Epithelial cell of prostate (primary cell): ENCODE measurements at regions not wholly inside any gene's neighbourhood (a gene's known extent, or its start where the extent isn't known, plus 50 kb on each side); places are given as distances from the start of the nearest gene placed in this dataset.
"Not testable (repeated sequence)": the region's sequence is repeated elsewhere in the genome, so short reads cannot be mapped to it uniquely, and the experiment has no call there.

ENCODE experiments used
- DNase-seq: peaks from one replicate; pipeline ENCODE4 v3.0.0-alpha.2; 2011; ENCODE audit warnings: low read depth, low spot score
- H3K27ac ChIP-seq: fragments of 450-650 bp; 2 replicates; pipeline ENCODE4 v1.5.1; 2017; ENCODE audit warnings: mild to moderate bottlenecking

- DNase-seq, result no peak
- peak overlapping the region; percentile 18 for H3K27ac ChIP-seq
Measured at GRCh38 chr2:100733391-100734187, 86.3 kb upstream of the NPAS2 start.

GRCh38 chr2:100736121-100736915, 83.6 kb upstream of the NPAS2 start:
- DNase-seq, result no peak
- H3K27ac ChIP-seq, result no peak overlapping the region

GRCh38 chr2:100739735-100740432, 80.1 kb upstream of the NPAS2 start:
- DNase-seq, result no peak
- peak overlapping the region; percentile 66 for H3K27ac ChIP-seq

- DNase-seq, result no peak
- peak overlapping the region; percentile 84 for H3K27ac ChIP-seq
Measured at GRCh38 chr2:100741880-100742276, 78.1 kb upstream of the NPAS2 start.

DNA sequence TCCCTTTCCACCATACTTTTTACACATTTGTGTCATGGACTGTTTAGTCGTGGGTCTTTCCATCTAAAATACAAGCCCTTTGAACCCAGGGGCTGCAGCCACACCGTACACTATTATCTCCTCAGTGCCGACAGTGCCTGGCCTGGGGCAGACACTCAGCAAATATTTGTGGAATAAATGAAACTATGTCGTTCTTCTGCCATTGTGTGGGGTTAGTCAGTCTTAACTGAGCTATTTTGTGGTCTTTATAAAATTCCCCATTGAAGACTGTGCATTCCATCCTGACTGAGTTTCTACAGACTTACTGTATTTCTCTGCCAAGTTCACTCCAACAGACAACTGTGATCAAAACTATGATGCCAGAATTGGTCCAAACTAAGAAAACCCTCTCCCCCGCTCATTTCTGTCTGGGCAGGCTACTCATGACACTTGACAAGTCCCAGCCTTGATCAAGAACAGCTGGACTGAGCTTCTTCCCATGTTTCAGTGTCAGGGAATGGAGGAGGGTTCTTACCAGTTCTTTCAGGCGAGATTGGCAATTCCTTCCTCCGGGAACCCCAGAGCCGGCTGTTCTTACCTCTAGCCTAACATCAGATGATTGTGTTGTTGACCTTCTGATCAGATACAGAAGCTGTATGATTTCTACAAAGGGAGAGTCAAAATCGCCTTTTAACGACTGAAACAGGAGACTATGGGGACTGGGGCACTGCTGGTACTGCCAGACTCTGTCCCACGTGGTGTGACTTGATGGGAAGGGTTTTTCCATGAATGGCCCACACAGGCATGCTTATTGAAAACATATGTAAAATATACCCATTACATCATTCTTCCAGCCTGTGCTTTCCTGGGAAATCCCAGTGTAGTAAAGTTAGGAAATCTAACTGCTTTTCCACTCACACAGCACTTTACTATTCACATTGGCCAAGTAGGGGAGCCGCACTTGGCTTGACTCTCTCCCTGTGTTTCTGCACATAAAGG, 77.4 kb upstream of the NPAS2 start:
- peak overlapping the region; percentile 84 for H3K27ac ChIP-seq
- DNase-seq, result no peak

GRCh38 chr2:100743741-100744140, 76.2 kb upstream of the NPAS2 start:
- H3K27ac ChIP-seq, result no peak overlapping the region
- no peak for DNase-seq

DNA sequence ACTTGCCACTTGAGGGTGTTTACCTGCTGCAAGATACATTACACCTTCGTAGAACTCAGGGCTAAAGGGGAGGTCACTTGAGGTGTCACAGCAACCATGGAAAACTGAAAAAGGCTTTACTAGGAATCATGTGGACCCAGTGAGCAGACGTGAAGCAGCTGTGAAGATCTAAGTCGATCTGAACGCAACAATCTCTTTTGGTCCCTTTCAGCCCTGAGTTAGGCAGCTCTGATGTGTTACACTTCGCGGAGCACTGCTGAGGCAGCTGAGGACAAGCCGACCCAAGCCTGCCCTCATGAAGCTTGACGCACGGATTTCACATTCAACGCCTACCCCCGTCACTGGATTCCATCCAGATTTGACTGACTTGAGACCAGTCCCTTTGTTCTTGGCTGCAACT, 75.8 kb upstream of the NPAS2 start:
- DNase-seq, result no peak
- H3K27ac ChIP-seq, result no peak overlapping the region

GRCh38 chr2:100744589-100744988, 75.3 kb upstream of the NPAS2 start:
- H3K27ac ChIP-seq, result no peak overlapping the region
- no peak for DNase-seq

- H3K27ac ChIP-seq, result no peak overlapping the region
- no peak for DNase-seq
Measured at GRCh38 chr2:100745604-100746003, 74.3 kb upstream of the NPAS2 start.

DNA sequence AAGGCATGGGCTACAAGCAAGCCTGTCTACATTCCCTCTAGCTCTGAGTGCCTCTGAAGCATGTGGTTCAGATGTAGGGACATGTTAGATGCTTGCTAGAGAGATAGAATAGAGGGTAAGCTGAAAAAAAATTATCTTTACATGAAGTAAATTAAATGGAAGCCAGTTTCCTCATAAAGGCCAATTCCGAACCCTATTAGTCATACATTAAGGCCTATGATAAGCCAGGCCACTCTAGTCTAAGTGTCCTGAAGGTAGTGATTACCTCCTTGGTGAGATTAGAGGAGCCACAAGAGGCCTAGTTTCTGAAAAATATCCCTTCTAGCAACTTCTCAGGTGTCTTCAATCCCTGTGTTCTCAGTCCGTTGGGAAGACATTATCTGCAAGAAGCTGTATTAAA, 72.4 kb upstream of the NPAS2 start:
- DNase-seq, result no peak

DNA sequence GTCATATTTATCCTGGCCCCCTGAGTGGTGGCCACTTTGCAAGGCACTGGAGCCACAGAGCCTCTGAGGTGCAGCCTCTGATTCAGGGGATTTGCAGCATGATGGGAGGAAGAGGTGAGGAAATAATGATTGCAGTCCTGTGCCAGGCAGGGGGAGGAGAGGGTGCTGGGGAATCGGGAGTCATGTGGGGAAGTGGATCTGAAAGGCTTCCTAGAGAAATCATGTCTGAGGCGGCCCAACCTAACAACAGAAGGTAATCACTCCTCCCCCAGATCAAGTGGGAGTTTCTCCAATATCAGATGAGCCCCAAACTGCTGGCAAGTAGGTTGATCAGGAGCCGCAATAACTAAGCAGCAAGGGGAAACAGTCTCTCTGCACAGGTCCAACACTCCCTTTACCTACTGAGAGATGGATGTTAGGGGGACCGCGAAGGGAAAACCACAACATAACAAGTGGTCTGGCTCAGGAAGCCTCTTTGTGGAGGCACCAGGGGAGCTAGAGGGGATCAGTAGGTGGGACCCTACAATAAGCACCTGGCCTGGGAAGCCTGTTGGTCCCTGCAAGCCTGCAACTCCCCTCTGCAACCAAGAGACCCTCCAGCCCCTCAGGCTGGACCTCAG, 71.8 kb upstream of the NPAS2 start:
- H3K27ac ChIP-seq, result no peak overlapping the region
- no peak for DNase-seq

More for the DNA sequence above, 72.4 kb upstream of the NPAS2 start:
- H3K27ac ChIP-seq, result no peak overlapping the region

- DNase-seq, result no peak
- H3K27ac ChIP-seq, result no peak overlapping the region
Measured at GRCh38 chr2:100748673-100749072, 71.3 kb upstream of the NPAS2 start.

DNA sequence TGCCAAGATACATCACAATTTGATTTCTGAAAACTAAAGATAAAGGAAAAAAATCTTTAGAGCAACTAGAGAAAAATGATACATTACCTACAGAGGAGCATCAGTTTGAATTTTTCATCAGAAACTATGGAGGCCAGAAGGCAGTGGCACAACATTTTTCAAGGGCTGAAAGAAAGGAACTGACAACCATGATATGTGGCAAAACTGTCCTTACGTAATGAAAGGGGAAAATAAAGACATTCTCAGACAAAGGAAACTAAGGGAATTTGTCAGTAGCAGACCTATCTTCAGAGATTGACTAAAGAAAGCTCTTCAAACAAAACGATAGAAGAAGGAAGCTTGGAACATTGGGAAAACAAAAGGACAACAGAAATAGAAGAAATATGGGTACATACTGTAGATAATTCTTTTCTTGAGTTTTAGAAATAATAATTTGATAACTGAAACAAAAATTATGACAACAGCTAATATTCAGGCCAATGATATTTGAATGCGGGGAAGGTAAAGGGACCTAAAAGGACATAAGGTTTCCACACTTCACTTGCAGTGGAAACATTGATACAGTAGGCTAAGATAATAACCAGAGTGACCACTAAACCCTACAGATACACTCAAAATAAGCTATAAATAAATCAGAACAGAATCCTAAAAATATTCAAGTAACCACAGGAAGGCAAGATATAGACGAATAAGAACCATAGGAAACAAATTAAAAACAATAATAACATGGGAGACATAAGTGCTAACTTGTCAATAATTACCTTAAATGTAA, 70.0 kb upstream of the NPAS2 start:
- H3K27ac ChIP-seq, result no peak overlapping the region
- DNase-seq, result no peak

GRCh38 chr2:100751871-100752625, 67.9 kb upstream of the NPAS2 start:
- peak overlapping the region; percentile 91 for H3K27ac ChIP-seq
- DNase-seq, result not testable (repeated sequence)

DNA sequence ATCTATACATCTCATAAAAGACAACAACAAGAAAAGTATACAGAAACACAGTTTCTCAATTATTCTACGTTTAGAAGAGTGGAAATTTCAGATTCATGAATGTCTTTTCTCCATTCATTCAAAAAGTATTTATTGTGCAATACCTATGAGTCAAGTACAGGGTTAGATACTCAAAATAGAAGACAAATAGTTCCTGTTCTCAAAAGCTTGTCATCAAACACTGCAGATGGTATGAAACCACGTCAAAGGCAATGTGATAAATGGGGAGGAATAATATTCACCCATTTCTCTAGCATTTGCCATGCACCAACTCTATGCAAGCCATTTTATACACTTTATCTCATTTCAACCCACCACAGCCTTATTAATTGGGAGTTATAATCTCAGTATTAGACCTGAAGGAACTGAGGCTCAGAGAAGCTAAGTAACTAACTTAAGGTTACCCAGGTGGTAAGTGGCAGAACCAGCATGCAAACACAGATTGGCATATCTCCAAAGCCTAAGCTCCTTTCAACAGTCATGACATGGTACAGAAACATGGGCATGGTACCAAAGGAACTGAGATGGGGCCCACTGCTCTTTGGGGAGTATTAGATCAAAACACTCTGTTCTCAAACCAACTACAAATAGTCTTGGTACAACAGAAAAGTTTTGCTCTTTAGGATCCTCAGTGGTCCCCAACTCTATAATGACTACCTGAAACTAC, 67.2 kb upstream of the NPAS2 start:
- DNase-seq, result no peak
- peak overlapping the region; percentile 91 for H3K27ac ChIP-seq

- peak overlapping the region; percentile 91 for H3K27ac ChIP-seq
- no peak for DNase-seq
Measured at GRCh38 chr2:100753444-100753843, 66.5 kb upstream of the NPAS2 start.

- no peak overlapping the region for H3K27ac ChIP-seq
Measured at GRCh38 chr2:100753881-100754280, 66.1 kb upstream of the NPAS2 start.

More at GRCh38 chr2:100753881-100754280, 66.1 kb upstream of the NPAS2 start:
- DNase-seq, result no peak
